GM21717 (cell line): ENCODE measurements at regions not wholly inside any gene's neighbourhood (a gene's known extent, or its start where the extent isn't known, plus 50 kb on each side); places are given as distances from the start of the nearest gene placed in this dataset.
"Not testable (repeated sequence)": the region's sequence is repeated elsewhere in the genome, so short reads cannot be mapped to it uniquely, and the experiment has no call there.

ENCODE experiments used
- ATAC-seq: cut with Tn5 transposase; IDR thresholded peaks from one replicate; pipeline ENCODE4 v1.9.1; 2021; ENCODE audit warnings: mild to moderate bottlenecking, moderate library complexity; ENCODE audit not compliant: unreplicated experiment

DNA sequence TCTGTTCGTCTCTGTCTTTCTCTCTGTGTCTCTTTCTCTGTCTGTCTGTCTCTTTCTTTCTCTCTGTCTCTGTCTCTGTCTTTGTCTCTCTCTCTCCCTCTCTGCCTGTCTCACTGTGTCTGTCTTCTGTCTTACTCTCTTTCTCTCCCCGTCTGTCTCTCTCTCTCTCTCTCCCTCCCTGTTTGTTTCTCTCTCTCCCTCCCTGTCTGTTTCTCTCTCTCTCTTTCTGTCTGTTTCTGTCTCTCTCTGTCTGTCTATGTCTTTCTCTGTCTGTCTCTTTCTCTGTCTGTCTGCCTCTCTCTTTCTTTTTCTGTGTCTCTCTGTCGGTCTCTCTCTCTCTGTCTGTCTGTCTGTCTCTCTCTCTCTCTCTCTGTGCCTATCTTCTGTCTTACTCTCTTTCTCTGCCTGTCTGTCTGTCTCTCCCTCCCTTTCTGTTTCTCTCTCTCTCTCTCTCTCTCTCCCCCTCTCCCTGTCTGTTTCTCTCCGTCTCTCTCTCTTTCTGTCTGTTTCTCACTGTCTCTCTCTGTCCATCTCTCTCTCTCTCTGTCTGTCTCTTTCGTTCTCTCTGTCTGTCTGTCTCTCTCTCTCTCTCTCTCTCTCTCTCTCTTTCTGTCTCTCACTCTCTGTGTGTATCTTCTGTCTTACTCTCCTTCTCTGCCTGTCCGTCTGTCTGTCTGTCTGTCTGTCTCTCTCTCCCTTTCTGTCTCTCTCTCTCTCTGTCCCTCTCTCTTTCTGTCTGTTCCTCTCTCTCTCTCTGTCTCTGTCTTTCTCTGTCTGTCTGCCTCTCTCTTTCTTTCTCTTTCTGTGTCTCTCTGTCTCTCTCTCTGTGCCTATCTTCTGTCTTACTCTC is 2065.9 kb upstream of the TPTE start:
- peak; percentile 57 for ATAC-seq

DNA sequence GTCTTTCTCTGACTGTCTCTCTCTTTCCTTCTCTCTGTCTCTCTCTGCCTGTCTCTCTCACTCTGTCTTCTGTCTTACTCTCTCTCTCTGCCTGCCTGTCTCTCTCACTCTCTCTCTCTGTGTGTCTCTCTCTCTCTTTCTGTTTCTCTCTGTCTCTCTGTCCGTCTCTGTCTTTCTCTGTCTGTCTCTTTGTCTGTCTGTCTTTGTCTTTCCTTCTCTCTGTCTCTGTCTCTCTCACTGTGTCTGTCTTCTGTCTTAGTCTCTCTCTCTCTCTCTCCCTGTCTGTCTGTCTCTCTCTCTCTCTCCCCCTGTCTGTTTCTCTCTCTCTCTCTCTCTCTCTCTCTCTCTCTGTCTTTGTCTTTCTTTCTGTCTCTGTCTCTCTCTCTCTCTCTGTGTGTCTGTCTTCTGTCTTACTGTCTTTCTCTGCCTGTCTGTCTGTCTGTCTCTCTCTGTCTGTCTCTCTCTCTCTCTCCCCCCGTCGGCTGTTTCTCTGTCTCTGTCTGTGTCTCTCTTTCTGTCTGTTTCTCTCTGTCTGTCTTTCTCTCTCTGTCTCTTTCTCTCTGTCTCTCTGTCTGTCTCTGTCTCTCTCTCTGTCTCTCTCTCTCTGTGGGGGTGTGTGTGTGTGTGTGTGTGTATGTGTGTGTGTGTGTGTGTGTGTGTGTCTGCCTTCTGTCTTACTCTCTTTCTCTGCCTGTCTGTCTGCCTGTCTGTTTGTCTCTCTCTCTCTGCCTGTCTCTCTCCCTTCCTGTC is 2056.8 kb upstream of the TPTE start:
- ATAC-seq = peak; percentile 86

GRCh38 chr21:8466642-8467041 is 2054.7 kb upstream of the TPTE start:
- ATAC-seq = not testable (repeated sequence)
